IPS-20b (cell line): ENCODE measurements at regions not wholly inside any gene's neighbourhood (a gene's known extent, or its start where the extent isn't known, plus 50 kb on each side); places are given as distances from the start of the nearest gene placed in this dataset.
"Not testable (repeated sequence)": the region's sequence is repeated elsewhere in the genome, so short reads cannot be mapped to it uniquely, and the experiment has no call there.

Experiments
- H3K27ac ChIP-seq: one replicate; pipeline ENCODE4 v1.5.1; 2013; ENCODE audit warnings: low read length
- H3K27me3 ChIP-seq: 2 replicates; pipeline ENCODE4 v1.6.1; 2013; ENCODE audit warnings: mild to moderate bottlenecking, low read length, inconsistent platforms; ENCODE audit not compliant: insufficient read depth
- H3K36me3 ChIP-seq: 2 replicates; pipeline ENCODE4 v1.6.1; 2013; ENCODE audit warnings: low read depth, mild to moderate bottlenecking, inconsistent platforms, low read length, moderate library complexity; ENCODE audit not compliant: insufficient read depth
- H3K4me1 ChIP-seq: 2 replicates; pipeline ENCODE4 v1.6.1; 2013; ENCODE audit warnings: mild to moderate bottlenecking, control low read depth, inconsistent platforms, low read length, moderate library complexity; ENCODE audit not compliant: insufficient read depth
- H3K4me3 ChIP-seq: 2 replicates; pipeline ENCODE4 v1.5.1; 2013; ENCODE audit warnings: mild to moderate bottlenecking, low read length, inconsistent platforms
- H3K9ac ChIP-seq: 2 replicates; pipeline ENCODE4 v1.6.1; 2013; ENCODE audit warnings: low read depth, mild to moderate bottlenecking, inconsistent platforms, low read length, moderate library complexity
- H3K9me3 ChIP-seq: 2 replicates; pipeline ENCODE4 v1.6.1; 2013; ENCODE audit warnings: mild to moderate bottlenecking, low read depth, low read length, inconsistent platforms; ENCODE audit not compliant: insufficient read depth

GRCh38 chr6:93679836-93680235 is 260.5 kb upstream of the EPHA7 start:
- H3K9ac ChIP-seq, result no peak overlapping the region
- no peaks in the 10 kb centered on the region for H3K36me3 ChIP-seq
- no peak overlapping the region for H3K4me3 ChIP-seq
- H3K9me3 ChIP-seq, result no peaks in the 10 kb centered on the region
- no peak overlapping the region for H3K27ac ChIP-seq
- no peaks in the 10 kb centered on the region for H3K27me3 ChIP-seq
- H3K4me1 ChIP-seq, result no peaks in the 10 kb centered on the region

- Histone ChIP-seq H3K27me3 (no peaks in the 10 kb centered on the region), H3K9me3 (no peaks in the 10 kb centered on the region), H3K27ac (no peak overlapping the region), H3K9ac (no peak overlapping the region), H3K36me3 (no peaks in the 10 kb centered on the region), H3K4me1 (no peaks in the 10 kb centered on the region), H3K4me3 (no peak overlapping the region)
Observed at GRCh38 chr6:93678841-93679454, 259.6 kb upstream of the EPHA7 start.

DNA sequence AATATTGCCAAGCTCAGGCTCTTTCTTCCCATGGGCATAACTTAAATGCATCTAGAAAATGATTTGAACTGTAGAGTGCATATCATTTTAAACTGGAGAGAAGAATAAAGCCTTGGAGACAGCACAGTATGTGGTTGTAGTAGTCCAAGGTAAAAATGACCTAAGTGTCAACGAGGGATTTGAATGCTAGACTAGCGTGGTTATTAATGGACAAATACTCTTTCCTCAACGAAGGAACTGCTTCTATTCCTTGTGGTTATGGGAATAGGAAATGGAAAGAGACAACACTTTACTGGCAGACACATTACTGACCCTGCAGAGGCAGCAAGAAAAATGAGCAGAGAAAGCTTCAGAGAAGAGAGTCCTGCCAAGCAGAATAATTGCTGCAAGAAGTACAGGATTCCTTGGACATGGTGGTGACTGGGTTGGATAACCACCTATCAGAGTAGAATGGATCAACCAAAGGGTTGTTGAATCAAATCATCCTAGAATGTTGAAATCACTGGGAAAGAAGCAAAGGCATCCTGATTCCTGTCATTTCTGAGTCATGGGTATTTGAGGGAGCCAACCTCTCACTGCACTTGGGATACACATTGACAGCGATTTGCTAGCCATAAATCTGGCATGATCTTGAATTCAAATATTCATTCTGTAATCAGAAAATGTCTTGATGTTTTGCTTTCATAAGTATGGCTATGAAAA is 258.1 kb upstream of the EPHA7 start:
- Histone ChIP-seq H3K27me3 (no peaks in the 10 kb centered on the region), H3K9me3 (no peaks in the 10 kb centered on the region), H3K9ac (no peak overlapping the region)

DNA sequence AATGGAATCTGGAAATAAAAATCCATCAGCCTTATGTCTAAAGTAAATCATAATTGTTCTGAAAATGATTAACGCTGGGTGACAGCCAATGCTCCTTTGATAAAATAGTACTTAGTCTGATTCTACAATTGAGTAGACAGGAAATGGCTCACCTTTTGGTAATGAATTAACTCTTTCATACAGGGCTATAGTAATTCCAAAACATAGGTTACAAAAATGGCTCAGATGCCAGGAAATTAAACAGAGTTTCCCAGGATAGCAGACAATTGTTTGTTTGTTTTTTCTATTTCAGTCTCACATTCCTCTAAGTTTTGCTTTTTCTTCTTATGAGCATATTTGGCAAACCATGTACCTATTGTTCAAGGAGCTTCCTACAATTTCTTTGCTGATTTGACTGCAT is 257.2 kb upstream of the EPHA7 start:
- no peaks in the 10 kb centered on the region for H3K4me1 ChIP-seq
- H3K27me3 ChIP-seq, result no peaks in the 10 kb centered on the region
- no peaks in the 10 kb centered on the region for H3K36me3 ChIP-seq
- no peak overlapping the region for H3K9ac ChIP-seq
- no peaks in the 10 kb centered on the region for H3K9me3 ChIP-seq
- H3K4me3 ChIP-seq, result no peak overlapping the region
- no peak overlapping the region for H3K27ac ChIP-seq

More for the DNA sequence above, 258.1 kb upstream of the EPHA7 start:
- Histone ChIP-seq H3K4me3 (no peak overlapping the region), H3K4me1 (no peaks in the 10 kb centered on the region), H3K27ac (no peak overlapping the region), H3K36me3 (no peaks in the 10 kb centered on the region)

DNA sequence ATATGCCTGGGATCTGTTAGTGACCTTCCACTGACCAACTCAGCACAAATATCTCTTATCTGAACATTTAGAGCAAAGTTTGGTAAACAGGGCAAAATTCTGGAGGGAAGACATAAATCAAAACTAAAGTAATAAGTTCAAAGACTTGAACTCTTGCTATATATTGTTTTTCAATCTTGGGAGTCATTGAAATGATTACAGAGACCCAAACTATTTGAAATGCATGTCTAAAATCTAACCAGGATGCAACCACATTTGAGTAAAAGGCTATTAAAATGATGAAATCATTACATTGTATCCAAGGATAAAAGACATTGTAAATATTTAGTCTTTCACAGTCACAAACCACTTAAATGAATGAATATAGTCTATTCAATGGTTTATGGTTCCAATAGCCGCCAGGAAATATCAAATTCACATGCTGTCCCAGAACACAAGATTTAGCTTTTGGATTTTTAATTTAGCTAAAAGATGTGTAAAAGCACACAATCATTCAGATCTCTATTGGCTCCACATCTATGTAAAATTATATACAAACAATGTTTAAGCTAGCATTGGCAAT is 256.6 kb upstream of the EPHA7 start:
- Histone ChIP-seq H3K27ac (no peak overlapping the region), H3K36me3 (no peaks in the 10 kb centered on the region), H3K4me1 (no peaks in the 10 kb centered on the region), H3K9ac (no peak overlapping the region), H3K27me3 (no peaks in the 10 kb centered on the region), H3K9me3 (no peaks in the 10 kb centered on the region), H3K4me3 (no peak overlapping the region)

DNA sequence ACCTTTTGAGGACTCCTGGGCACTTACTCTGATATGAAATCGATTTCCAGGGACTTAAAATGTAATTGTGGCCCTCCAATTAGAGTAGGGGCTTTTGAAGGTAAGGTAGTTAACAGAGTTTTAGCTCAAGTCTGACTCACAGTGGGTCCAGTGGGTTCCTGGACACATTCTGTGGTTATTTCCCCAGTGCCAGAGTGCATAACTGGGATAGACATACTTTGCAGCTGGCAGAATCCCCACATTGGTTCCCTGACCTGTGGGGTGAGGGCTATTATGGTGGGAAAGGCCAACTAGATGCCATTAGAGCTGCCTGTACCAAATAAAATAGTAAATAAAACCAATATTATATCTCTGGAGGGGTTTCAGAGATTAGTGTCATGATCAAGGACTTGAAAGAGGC is 243.8 kb upstream of the EPHA7 start:
- H3K4me3 ChIP-seq, result no peak overlapping the region
- no peaks in the 10 kb centered on the region for H3K27me3 ChIP-seq
- H3K27ac ChIP-seq, result no peak overlapping the region
- H3K36me3 ChIP-seq, result no peaks in the 10 kb centered on the region
- H3K9me3 ChIP-seq, result no peaks in the 10 kb centered on the region
- H3K9ac ChIP-seq, result no peak overlapping the region
- H3K4me1 ChIP-seq, result no peaks in the 10 kb centered on the region; the same call in 1 of the 2 replicates

DNA sequence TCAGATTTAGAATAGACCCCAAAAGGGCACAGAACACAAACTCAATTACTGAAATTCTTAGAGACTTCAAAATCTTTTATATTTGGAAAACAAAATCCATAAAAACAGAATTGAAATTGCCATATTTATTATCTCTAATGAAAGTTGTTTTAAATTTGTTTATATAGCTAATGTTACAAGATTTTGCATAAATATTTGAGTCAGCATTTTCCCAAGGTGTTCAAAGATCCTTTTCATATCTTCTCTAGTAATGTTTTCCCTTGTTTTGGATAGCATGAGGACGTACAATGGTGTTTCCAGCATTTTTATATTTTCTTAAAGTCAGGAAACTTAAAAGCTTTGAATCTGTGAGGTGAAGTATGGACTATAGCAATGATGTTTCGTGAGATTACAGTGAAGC is 235.2 kb upstream of the EPHA7 start:
- Histone ChIP-seq H3K9me3 (no peaks in the 10 kb centered on the region), H3K27me3 (no peaks in the 10 kb centered on the region), H3K9ac (no peak overlapping the region), H3K4me1 (no peaks in the 10 kb centered on the region), H3K4me3 (no peak overlapping the region), H3K27ac (no peak overlapping the region), H3K36me3 (no peaks in the 10 kb centered on the region)

GRCh38 chr6:93644611-93645010 is 225.3 kb upstream of the EPHA7 start:
- H3K4me1 ChIP-seq, result no peaks in the 10 kb centered on the region
- no peak overlapping the region for H3K4me3 ChIP-seq
- H3K36me3 ChIP-seq, result no peaks in the 10 kb centered on the region
- no peak overlapping the region for H3K9ac ChIP-seq
- H3K27ac ChIP-seq, result no peak overlapping the region
- no peaks in the 10 kb centered on the region for H3K9me3 ChIP-seq
- no peaks in the 10 kb centered on the region for H3K27me3 ChIP-seq

DNA sequence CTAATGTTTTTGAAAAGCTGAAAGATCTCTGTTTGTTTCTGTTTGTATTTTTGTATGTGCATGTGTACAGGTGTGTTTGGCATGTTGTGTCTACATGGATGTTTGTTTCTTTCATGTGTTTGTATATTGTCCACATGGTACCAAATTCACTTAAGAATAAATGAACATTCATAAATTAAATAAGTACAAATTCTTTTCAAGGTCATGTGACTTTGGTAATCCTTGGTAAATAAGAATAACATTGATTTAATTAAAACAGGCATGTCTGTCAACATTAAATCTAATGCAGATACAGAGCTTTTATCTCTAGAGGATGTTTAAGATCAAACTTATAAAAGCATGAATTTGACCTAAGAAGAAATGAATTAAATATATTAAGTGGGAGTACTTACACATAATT is 219.8 kb upstream of the EPHA7 start:
- no peak overlapping the region for H3K4me3 ChIP-seq
- H3K4me1 ChIP-seq, result no peaks in the 10 kb centered on the region
- no peaks in the 10 kb centered on the region for H3K9me3 ChIP-seq
- H3K27me3 ChIP-seq, result no peaks in the 10 kb centered on the region
- H3K27ac ChIP-seq, result no peak overlapping the region
- no peaks in the 10 kb centered on the region for H3K36me3 ChIP-seq
- H3K9ac ChIP-seq, result no peak overlapping the region

- H3K36me3 ChIP-seq, H3K4me3 ChIP-seq, H3K9me3 ChIP-seq, H3K27ac ChIP-seq, H3K9ac ChIP-seq, H3K27me3 ChIP-seq, H3K4me1 ChIP-seq: not testable (repeated sequence)
Observed at GRCh38 chr6:93636987-93637664, 217.8 kb upstream of the EPHA7 start.

DNA sequence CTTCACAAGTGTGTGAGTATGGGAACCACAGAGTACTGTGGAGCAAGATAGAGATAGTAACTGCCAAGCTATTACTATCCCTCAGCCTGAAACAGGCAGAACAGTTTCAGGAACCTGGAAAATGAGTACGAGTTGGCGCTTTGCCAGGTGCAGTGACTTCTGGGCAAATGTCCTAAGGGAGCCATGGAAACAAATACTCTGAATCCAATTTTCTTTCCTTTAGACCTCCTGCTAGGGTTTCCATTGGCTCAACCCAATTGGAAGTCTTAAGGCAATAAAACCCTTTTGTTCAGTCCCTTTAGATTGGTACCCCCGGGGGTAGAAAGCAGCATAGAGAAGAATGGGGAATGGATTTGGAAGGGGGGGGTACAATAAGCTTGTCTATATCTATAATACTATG is 205.0 kb upstream of the EPHA7 start:
- no peaks in the 10 kb centered on the region for H3K36me3 ChIP-seq
- H3K9me3 ChIP-seq, result no peaks in the 10 kb centered on the region
- no peaks in the 10 kb centered on the region for H3K27me3 ChIP-seq
- no peak overlapping the region for H3K4me3 ChIP-seq
- no peak overlapping the region for H3K27ac ChIP-seq
- no peak overlapping the region for H3K9ac ChIP-seq
- H3K4me1 ChIP-seq, result no peaks in the 10 kb centered on the region

- Histone ChIP-seq H3K9me3 (no peaks in the 10 kb centered on the region), H3K4me3 (no peak overlapping the region), H3K27ac (no peak overlapping the region), H3K9ac (no peak overlapping the region), H3K36me3 (no peaks in the 10 kb centered on the region), H3K27me3 (no peaks in the 10 kb centered on the region), H3K4me1 (no peaks in the 10 kb centered on the region)
Observed at GRCh38 chr6:93621442-93621841, 202.1 kb upstream of the EPHA7 start.
